GM21390 (cell line): ENCODE measurements at regions not wholly inside any gene's neighbourhood (a gene's known extent, or its start where the extent isn't known, plus 50 kb on each side); places are given as distances from the start of the nearest gene placed in this dataset.
"Not testable (repeated sequence)": the region's sequence is repeated elsewhere in the genome, so short reads cannot be mapped to it uniquely, and the experiment has no call there.

ENCODE experiments used
- ATAC-seq: cut with Tn5 transposase; IDR thresholded peaks from one replicate; pipeline ENCODE4 v1.9.1; 2021; ENCODE audit not compliant: unreplicated experiment

DNA sequence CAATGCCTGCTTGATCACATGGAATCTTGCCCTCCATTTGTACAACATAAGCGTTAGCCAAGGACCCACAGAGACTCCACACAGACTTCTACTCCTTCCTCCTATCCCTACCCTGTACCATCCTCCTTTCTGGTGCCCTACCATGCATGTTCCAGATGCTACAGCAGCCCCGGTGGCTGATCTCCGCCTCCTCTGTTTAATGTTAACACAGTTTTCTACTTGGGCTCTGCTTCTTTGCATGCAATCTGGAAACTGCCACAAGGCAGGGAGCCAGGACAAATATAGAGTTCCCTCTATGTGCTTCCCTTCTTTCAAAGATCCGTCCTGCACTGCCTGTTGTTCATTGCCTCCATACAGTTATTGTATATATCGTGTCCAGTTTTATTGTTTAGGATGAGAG lies 368.6 kb upstream of the TENM3 start:
- no peak for ATAC-seq

DNA sequence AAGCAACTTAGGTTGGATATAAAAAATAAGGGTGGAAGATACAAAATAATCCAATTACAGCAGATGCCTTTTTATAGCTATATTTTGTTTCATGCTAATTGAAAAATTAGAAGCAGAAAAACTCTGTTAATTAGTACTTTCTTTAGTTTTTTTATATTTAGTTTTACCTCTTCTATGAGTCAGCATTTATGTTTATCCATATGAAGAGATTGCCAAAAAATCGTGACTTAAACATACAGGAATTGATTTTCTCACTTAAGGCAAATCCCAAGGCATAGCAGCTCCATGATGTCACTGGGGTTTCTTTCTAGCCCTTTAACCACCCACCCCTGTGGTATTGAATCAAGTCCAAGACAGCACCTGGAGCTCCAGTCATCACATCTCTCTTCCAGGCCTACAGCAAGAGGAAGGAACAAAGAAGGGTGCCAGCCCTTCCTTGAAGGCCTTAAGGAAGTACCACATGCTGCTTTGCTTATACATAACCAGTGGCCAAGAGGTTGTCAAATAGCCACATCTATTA lies 365.8 kb upstream of the TENM3 start:
- no peak for ATAC-seq

DNA sequence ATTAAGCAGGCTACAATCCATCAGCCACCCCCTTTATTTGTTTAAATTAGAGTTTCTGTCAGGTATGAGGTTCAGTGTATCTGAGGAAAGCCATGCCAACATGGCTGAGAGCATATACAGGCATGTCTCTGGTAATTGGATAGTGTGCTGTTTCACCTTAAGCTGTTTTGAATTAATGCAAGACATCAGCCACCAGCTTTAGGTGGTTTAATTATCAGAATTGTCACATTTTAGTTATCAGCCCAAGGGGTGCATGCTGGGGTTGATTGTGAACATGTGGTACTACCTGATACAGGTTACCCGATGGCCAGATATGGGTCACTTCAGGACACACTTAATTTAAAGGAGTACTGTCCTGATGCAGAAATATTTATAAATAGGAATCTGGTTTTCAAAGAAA lies 353.2 kb upstream of the TENM3 start:
- no peak for ATAC-seq

DNA sequence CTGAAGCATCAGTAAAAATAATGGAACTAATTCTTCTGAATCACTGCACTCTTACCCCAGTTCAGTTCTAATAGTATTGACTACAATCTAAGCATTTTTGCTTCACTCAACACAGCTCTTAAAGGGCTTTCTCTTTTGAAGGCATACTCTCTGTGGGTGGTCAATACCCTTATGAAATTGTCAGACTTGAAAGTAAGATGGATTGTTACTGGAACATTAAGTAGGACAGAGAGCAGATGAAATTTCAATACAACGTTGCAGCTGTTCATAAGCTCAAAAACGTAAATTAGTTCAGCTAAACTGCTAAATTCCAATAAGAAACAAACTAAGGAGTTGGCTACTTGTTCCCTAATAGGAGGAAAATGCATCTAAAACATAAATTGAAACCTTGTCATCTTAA lies 352.3 kb upstream of the TENM3 start:
- ATAC-seq = no peak

DNA sequence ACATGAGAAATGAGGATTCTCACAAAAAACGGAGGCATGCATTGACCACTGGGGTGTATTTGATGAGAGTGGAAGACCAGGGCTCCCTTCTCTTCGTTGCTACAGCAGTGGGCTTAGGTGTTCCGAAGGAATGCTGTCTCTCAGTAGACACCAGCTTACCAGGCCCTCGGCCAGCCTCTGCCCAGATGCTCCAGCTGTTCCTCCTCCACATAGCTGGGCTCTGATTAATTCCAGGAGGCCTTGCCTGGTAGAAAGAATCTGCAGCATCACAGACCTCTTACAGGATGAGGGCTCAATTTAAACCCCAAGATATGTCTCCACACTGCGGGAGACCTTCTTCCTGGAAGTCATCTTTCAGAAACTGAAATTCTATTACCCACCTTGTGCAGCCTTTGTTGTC lies 346.6 kb upstream of the TENM3 start:
- ATAC-seq = no peak

DNA sequence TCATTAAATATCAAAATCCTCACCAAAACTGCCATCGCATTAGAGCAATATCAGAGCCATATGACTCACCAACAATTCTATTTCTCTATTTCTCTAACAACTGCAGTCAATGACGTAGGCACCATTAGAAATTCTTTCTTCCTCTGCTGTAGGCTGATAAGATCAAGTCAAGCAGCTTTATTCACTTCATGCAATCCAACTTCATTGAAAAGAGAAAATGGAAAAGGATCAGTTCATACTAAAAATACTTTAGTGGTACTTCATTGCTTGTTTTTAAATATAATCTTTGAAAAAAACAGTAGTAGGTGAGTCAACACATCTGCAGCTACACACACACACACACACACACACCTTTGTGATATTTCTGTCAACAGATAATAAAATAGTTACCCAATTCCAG lies 345.3 kb upstream of the TENM3 start:
- ATAC-seq = no peak

DNA sequence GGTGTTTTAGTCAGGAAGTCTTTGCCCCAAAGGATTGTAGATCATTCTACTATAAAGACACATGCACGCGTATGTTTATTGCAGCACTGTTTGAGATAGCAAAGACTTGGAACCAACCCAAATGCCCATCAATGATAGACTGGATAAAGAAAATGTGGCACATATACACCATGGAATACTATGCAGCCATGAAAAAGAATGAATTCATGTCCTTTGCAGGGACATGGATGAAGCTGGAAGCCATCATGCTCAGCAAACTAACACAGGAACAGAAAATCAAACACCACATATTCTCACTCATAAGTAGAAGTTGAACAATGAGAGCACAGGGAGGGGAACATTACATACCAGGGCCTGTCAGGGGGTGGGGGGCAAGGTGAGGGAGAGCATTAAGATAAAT lies 340.8 kb upstream of the TENM3 start:
- not testable (repeated sequence) for ATAC-seq

DNA sequence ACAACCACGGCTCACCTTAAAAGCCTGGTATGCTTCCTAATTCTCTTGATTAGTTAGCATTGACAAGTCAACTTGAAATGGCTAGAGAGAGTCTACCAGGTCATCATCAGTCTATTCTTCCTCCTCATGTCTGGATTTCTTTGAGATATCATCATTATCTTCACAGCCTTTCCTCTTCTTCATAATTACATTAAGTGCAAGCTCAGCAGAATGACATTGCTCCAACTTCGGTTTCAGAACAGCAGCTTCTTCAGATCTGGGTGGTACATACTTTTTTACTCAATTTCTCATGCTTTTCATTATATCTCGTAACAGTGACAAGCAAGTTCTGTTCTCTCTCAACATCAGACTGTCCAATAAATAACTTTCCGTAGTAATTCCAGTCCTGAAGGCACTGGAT lies 337.5 kb upstream of the TENM3 start:
- no peak for ATAC-seq

DNA sequence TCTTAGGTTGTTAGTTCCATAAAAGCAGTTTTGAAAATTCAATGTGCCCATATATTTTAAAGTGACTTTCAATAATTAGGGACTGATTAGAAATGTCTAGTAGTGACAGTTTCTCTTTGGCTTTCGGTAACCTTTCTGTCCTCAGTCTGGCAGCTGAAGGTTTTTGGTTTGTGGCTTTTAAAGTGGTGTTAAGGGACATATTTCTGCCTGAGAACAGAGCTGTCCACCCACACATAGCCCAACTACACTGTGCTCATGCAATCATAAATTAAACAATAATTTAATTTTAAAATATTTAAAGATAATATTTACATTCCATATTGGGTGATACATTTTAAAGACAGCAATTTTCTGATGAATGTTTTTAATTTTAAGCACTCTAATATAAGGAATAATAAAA lies 335.0 kb upstream of the TENM3 start:
- no peak for ATAC-seq

DNA sequence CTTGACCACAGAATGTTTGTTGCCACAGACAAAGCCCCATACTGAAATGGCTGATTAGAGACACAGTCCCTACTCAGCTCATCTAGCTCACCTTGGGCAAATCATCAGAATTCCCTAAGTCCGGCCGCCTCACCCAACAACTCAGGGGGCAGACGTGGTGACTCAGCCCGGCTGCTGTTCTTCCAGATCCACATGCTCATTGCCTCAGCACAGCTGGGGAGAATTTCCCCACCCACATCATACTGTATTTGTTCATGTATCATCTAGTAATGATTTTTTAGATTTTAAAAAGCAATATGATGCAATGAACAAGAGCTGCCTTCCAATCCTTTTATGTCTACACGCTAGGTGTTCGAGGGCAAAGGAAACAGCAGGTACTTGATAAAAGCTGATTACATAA lies 333.8 kb upstream of the TENM3 start:
- ATAC-seq = no peak

DNA sequence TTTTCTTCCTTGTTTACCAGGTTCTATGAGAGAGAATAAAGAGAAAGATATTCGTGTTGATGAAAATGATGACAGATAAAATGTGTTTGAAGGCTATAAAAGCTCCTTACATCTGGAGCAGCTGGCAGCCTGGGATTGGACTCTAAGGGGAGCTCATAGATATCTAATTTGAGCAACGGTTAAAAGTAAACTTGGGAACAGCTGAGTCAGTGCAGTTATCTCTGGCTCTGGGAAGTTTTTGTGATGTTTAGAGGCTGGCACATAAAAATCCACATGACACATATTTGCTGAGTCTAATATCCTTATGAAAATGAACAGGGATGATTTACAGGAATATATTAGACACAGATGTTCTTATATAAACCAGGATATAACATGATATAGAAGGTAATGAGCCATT lies 331.8 kb upstream of the TENM3 start:
- ATAC-seq = no peak

DNA sequence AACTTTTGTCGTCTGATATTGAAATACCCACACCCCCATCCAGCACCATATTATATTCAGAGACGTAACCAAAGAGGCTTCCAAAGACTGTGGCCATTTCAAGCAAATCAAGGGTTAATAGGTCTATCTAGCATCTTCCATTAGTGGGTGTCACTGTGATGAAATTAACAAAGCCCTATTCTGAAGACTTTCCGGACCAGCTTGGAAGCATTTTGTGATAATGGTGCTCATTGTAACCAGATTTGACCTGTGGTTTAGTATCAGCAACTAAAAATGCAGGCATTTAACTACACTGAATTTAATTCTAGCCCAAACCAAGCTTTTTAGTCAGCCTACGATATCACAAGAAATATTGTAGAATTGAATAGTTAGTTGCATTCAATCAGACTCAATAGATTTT lies 309.7 kb upstream of the TENM3 start:
- ATAC-seq = no peak

DNA sequence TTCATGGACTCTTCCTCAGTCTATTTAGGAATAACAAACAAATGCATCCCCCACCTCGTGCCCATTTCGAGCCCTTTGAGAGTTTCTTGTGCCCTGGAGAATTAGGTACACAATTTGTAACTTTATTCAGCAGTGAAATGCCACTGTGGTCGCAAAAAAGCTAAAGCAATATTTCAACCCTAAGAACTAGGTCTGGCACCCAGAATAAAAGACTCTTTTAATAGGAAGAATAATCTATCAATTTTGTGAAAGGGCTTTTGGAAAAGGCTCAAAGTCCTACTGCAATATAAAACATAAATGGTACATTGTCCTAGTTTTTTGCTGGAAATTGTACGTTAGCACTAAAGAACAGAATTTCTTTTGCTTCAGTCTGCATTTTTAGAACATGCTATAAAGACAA lies 304.6 kb upstream of the TENM3 start:
- ATAC-seq = no peak

DNA sequence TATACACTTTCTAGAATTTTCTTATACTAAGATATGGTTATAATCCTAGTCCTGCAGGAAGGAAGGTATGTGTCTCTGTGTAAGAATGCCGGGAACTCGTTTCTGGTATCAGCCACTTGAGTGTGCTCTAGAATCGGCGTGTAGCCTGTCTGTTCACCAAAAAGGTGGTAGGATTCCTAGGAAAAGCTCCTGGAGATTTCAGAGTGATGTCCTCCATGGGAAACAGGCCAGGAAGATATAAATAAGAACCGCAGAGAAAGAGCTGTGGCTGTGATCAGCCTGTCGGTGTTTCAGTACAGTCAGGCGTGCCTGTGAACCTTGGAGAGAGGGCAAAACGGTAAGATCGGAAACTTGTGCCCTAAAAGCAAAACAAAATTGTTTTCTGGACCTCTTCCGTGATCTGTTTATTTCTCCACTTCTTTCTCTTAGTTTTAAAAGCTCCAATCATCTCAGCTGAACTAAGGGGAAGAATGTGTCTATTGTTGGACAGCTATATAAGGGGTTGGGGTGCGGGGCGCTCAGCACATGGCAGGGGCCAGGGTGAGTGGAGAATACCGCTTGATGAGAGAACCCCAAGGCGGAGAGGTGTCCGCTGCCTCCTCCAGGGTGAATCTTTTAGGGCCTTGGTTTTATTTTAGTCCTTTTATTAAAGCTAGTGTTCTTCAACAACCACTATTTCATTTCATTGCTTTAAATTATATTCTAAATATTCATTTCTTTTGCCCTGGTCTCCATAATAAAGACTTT lies 303.8 kb upstream of the TENM3 start:
- no peak for ATAC-seq

DNA sequence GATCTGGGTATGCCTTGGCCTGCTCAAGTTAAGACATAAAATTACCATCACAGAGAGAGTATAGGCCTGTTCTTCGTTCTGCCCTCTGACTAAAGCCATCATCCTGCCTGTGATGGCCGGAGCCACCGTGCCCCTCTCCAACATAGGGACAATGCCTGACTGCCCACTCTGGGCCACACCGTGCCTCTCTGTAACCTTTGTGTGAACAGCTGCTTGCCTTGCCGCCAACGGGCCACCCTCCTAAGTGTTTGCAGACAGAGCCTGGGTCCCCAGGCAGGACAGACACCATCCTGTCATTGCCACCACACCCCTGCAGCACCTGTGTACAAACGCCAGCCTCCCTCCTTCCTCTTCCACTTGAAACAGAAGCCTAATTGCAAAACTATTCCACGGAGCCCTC lies 298.7 kb upstream of the TENM3 start:
- ATAC-seq = no peak

DNA sequence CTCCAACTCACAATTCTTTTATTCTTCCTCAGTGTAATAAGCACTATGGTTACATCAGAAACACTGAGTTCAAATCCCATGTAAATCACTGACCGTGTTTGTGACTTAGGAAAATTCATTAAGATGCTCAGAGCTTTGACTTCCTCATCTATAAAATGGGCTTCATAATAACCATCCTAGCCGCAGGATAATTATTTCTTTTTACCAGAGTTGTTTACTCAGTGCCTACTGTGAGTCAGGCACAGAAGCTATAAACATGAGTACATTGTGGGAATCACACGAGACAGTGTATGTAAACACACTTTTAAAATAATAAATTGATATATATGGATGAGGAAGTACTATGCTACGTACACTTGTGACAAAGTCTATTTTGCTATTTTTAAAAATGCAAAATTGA lies 296.3 kb upstream of the TENM3 start:
- no peak for ATAC-seq

DNA sequence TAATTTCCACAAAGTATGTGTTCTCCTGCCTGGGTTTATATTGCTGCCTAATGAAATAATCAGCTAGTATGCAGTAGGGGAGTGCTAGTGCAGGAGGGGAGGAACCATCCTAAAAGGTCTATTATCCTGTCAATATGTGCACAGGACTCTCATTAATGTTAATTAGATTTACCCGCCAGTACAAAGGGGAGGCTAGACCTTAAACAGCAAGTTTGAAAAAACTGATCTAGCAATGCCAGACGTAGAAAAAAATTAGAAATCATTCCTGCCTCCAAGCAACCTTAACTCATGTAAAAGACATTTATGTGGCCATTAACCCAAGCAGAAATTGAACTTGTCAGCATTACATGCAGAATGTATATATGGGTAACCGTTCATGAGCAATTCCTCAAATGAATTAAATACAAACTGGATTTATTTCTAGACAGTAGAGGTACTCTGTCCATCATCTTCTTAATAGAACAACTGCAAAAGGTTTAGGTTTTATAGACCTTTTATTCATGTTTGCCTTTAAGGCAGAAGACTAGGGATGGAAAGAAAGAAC lies 294.3 kb upstream of the TENM3 start:
- ATAC-seq = no peak

DNA sequence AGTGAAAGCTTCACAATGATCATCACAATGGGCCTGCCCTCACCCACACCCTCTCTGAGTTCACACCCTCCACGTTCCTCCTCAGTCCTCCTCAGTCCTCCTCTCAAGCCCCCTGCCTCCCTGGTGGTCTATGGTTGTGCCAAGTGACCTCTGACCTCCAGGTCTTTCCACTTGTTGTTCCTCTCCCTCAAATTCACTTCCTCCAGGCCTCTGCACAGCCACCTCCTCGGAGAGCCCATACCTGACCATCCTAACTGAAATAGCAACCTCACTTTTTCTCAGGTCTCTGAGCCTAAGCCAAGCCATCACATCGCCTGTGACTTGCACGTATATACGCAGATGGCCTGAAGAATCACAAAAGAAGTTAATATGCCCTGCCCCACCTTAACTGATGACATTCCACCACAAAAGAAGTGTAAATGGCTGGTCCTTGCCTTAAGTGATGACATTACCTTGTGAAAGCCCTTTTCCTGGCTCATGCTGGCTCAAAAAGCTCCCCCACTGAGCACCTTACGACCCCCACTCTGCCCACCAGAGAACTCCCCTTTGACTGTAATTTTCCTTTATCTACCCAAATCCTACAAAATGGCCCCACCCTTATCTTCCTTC lies 293.4 kb upstream of the TENM3 start:
- no peak for ATAC-seq

DNA sequence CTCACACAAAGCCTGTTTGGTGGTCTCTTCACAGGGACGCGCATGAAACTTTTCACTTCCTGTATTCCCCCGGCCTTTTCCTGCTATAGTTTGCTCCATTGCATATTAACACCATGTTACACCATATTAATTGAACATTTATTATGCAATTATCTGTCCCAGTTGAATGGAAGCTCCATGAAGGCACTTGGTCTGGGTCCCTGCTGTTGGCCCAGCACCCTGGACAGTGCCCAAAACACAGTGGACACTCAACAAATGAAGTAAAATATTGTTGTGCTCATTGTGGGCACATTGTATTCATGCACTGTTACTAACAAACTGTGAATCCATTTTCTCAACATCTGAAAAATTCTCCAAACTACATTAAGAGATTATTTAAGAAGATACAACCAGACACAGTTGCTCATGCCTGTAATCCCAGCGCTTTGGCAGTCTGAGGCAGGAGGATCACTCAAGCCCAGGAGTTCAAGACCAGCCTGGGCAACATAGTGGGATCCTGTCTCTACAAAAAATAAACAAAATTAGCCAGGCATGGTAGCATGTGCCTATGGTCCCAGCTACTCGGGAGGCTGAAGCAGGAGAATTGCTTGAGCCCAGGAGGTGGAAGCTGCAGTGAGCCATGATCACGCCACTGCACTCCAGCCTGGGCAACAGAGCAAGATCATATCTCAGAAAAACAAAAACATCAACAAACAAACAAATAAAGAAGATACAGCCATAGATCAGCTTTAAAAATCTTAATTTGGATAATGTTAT lies 292.7 kb upstream of the TENM3 start:
- ATAC-seq = no peak

DNA sequence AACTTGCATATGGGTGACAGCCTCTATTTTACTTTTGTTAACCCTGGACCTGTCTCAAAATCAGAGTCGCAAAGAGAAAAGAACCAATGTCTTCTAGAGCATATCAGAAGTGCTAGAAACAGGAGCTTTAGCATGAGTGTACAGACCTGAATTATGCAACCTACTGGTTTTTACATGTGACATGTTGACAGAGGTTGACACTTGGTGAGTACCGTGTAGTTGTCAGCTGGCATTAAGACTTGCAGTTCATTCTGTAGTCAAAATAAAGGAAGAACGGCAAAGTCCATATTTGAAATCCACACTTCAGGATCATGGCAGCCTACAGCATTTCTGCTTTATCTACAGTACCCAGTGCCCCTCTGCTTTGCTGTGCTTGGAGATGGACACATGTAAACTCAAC lies 291.9 kb upstream of the TENM3 start:
- ATAC-seq = no peak

DNA sequence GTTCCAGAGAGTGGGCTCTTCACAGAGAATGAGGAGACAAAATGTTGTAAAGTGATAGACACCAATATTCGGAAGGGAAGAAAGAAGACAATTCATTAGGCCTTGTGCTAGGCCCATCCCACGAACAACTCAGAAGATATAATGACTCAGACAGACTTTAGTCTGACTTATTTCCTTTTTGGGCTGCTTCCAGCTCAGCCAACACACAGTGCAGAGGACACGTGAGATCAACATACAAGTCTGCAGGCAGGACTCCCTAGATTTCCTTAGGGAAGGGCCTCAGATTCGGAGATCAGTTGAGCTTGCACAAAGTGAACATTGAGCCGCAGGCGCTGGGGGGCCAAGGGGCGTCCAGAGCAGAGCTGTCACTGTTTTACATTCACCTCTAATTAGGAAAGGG lies 290.7 kb upstream of the TENM3 start:
- no peak for ATAC-seq

DNA sequence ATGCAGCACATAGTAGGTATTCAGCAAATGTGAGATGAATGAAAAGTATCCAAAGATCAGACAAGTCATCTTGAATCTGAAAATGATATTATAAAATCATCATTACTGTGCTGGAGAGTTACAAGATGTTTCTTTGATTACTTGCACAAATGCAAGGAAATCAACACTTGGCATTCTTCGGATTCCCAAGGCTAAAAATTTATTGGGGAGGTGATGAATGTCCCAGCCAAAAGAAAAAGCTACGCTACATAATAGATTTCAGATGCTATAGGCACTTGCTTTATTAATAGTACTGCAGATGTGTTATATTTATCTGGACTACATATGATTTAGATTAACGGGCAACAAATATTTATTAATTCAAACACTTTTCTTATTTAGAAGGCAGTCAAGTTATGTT lies 286.7 kb upstream of the TENM3 start:
- ATAC-seq = no peak
